Medulla oblongata (tissue), 1 donor: ENCODE measurements at regions not wholly inside any gene's neighbourhood (a gene's known extent, or its start where the extent isn't known, plus 50 kb on each side); places are given as distances from the start of the nearest gene placed in this dataset.

ENCODE experiments used
- DNase-seq: peaks from one replicate; pipeline ENCODE4 v3.0.0-alpha.2; 2015; ENCODE audit errors: extremely low spot score

GRCh38 chr4:180788729-180789128 lies 1454.5 kb upstream of the TENM3 start:
- DNase-seq = no peak

GRCh38 chr4:180789929-180790328 lies 1453.3 kb upstream of the TENM3 start:
- no peak for DNase-seq

GRCh38 chr4:180790471-180790870 lies 1452.7 kb upstream of the TENM3 start:
- DNase-seq = no peak

- DNase-seq = no peak
Measured at GRCh38 chr4:180792541-180792940, 1450.7 kb upstream of the TENM3 start.

- no peak for DNase-seq
Measured at GRCh38 chr4:180794333-180794732, 1448.9 kb upstream of the TENM3 start.

- no peak for DNase-seq
Measured at GRCh38 chr4:180798036-180798577, 1445.1 kb upstream of the TENM3 start.

- DNase-seq = no peak
Measured at GRCh38 chr4:180799798-180800197, 1443.4 kb upstream of the TENM3 start.

- no peak for DNase-seq
Measured at GRCh38 chr4:180805101-180805500, 1438.1 kb upstream of the TENM3 start.

GRCh38 chr4:180808862-180809261 lies 1434.3 kb upstream of the TENM3 start:
- no peak for DNase-seq

GRCh38 chr4:180809439-180809838 lies 1433.8 kb upstream of the TENM3 start:
- no peak for DNase-seq

GRCh38 chr4:180810581-180810980 lies 1432.6 kb upstream of the TENM3 start:
- DNase-seq = no peak

- DNase-seq = no peak
Measured at GRCh38 chr4:180811556-180811955, 1431.6 kb upstream of the TENM3 start.

GRCh38 chr4:180812783-180813182 lies 1430.4 kb upstream of the TENM3 start:
- no peak for DNase-seq

- DNase-seq = no peak
Measured at GRCh38 chr4:180814875-180815417, 1428.3 kb upstream of the TENM3 start.

GRCh38 chr4:180817529-180817928 lies 1425.7 kb upstream of the TENM3 start:
- no peak for DNase-seq

GRCh38 chr4:180823108-180823507 lies 1420.1 kb upstream of the TENM3 start:
- no peak for DNase-seq

GRCh38 chr4:180827232-180828009 lies 1415.8 kb upstream of the TENM3 start:
- DNase-seq = peak; percentile 54

GRCh38 chr4:180828455-180829018 lies 1414.7 kb upstream of the TENM3 start:
- DNase-seq = peak; percentile 76

GRCh38 chr4:180832073-180832472 lies 1411.1 kb upstream of the TENM3 start:
- no peak for DNase-seq

GRCh38 chr4:180840142-180840541 lies 1403.1 kb upstream of the TENM3 start:
- no peak for DNase-seq

- no peak for DNase-seq
Measured at GRCh38 chr4:180850318-180850940, 1392.8 kb upstream of the TENM3 start.

- DNase-seq = no peak
Measured at GRCh38 chr4:180852738-180853137, 1390.5 kb upstream of the TENM3 start.

- DNase-seq = no peak
Measured at GRCh38 chr4:180855184-180855583, 1388.0 kb upstream of the TENM3 start.
